ENCODE measurements at regions not wholly inside any gene's neighbourhood (a gene's known extent, or its start where the extent isn't known, plus 50 kb on each side); places are given as distances from the start of the nearest gene placed in this dataset.

GRCh38 chr6:43878127-43878634, 108.2 kb downstream of the VEGFA start (continued):
- TF ChIP-seq EWSR1 (IDR thresholded peaks at IDR 0.05; ENCODE audit: borderline replicate concordance, low read depth, partially characterized antibody) (no peak), ZNF592 (IDR thresholded peaks at IDR 0.05) (peak; percentile 76; the same call in 1 of the 2 replicates), PKNOX1 (IDR thresholded peaks at IDR 0.05) (0 out of 2 replicates have a peak, but pooled peaks have one; percentile 6), CCNT2 (IDR thresholded peaks at IDR 0.05; ENCODE audit: borderline replicate concordance, extremely low read depth, insufficient read length, low read depth, low read length) (no peak), SMARCE1 (IDR thresholded peaks at IDR 0.05) (no peak)

All from K562 (cell line).